HG02938 (cell line): ENCODE measurements at regions not wholly inside any gene's neighbourhood (a gene's known extent, or its start where the extent isn't known, plus 50 kb on each side); places are given as distances from the start of the nearest gene placed in this dataset.

ENCODE experiments used
- ATAC-seq: cut with Tn5 transposase; IDR thresholded peaks from one replicate; pipeline ENCODE4 v1.9.1; 2021; ENCODE audit warnings: mild to moderate bottlenecking, moderate library complexity; ENCODE audit not compliant: unreplicated experiment

DNA sequence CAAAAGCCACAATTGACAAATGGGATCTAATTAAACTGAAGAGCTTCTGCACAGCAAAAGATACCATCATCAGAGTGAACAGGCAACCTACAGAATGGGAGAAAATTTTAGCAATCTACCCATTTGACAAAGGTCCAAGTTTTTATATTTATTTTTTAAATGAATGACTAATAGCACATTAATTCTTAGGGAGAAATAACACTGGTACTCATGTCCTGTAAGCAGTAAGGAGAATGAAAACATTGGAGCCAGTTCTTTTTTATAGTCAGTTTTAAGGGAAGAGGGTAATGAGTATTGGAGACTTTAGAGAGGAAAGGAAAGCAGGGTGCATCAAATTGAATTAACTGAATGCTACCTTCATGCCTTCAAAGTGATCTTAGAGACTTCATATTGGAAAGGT lies 404.7 kb upstream of the TGFBR2 start:
- no peak for ATAC-seq

DNA sequence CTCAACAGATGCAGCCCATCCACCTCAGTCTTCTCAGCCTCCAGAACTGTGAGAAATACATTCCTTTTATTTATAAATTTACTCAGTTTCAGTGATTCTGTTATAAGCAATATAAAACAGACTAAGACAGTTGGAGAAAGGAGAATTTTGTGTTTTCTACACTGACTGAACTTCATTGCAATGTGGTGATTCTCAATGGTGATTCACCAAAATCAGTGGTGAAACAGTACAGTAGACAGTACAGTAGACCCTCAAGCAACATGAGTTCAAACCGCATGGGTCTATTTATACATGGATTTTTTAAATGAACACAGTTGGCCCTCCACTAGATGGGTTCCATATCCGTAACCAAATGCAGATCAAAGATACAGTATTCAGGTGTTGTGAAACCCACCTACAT lies 403.1 kb upstream of the TGFBR2 start:
- no peak for ATAC-seq

DNA sequence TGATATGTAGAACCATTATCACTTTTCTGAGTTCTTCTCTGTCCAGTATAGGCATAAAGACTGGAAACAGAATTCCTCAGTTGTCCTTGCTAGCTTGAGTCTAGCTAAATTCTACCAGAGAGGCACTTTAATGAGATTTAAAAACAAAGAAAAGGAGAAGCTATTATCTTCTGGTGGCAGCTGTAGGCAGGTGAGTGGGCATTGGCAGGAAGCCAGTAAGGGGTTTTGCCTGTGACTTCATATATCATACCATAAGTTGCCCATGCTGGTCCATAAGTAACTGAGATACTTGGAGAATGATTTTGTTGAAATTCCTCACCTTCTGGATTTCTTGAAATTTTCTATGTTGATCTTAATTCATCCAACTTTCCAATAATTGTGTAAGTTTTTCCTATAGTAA lies 402.3 kb upstream of the TGFBR2 start:
- no peak for ATAC-seq

DNA sequence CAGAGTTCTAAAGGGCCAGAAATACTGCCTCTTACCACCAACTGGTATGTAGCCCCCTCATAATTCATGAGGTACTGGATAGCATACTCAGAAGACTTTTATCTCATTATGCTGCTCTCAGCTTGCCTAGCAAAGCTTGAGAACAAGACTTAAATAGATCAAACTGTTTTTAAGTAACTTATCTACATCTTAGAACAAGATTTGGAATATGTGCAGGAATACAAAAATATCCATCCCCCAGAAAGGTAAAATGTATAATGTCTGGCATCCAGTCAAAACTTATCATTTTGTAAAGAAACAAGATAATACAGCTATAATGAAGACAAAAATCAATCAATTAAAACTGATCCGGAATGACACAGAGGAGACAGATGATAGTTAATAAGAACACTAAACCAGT lies 400.4 kb upstream of the TGFBR2 start:
- ATAC-seq: no peak

DNA sequence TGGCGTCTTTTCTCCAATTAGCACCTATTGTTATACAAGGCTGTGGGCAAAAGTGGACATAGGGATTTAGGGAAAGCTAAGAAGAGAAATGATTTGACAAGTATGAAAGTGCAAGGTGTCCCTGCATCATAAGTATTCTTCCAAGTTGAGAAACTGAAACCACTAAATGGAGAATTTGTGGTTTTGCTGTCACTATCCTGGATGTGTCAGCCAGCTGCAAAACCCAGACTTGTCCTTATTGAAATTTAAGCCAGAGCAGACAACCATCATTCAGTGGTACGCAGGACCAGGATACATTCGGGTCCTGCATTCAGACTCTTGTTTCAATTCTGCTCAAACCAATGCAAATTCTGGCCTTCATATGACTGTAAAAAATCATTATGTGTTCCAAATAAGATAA lies 384.8 kb upstream of the TGFBR2 start:
- no peak for ATAC-seq

DNA sequence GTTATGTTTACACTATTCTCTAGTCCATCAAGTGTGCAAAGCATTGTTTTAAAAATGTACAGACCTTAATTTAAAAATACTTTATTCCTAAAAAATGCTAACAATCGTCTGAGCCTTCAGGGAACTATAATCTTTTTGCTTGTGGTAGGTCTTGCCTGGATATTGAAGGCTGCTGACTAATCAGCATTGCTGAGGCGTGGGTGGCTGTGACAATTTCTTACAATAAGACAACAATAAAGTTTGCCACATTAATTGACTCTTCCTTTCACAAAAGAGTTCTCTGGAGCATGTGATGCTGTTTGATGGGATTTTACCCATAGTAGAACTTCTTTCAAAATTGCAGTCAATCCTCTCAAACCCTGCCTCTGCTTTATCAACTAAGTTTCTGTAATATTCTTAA lies 384.0 kb upstream of the TGFBR2 start:
- ATAC-seq: no peak

DNA sequence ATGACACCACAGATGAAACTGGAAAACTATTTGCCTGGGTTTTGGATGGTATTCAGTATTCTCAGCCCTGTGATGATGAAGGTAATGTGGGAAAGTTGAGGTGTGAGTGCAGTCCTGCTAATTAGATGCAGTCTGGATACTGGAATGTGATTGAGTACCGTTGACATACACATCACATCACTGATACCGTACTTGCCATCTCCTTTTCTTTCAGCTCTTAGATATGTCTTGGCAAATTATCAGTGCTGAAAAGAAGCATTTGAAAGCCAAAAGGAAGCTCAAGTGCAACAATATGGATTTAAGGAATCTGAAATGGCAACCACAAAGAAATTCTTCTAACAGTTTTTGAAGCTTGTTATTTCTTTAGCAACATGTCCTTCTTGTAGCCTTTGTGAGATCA lies 381.4 kb upstream of the TGFBR2 start:
- no peak for ATAC-seq

DNA sequence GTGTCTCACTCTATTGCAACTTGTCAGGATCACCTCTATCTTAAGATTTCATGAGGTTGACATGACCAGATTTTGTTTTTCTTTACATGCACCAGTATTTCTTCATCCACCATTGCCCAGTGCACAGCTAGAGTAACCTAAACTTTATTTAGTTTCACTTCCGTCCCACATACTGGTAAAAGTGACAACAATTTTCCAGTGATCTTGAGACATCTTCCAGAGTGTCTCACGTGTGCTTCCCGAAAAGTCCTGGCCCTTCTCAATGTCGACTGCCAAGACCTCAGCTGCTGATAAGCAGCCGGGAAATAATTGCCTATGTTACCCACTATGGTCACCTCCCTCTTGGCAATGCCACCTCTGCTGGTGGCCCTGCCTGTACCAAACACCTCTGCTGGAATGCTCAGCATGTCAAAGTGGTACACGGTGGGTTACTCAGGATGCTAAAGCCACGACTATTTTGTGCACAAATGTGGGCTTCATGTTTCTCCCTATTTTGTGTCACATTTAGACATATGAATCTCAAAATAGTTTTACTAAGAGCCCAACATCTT lies 379.7 kb upstream of the TGFBR2 start:
- ATAC-seq: no peak

DNA sequence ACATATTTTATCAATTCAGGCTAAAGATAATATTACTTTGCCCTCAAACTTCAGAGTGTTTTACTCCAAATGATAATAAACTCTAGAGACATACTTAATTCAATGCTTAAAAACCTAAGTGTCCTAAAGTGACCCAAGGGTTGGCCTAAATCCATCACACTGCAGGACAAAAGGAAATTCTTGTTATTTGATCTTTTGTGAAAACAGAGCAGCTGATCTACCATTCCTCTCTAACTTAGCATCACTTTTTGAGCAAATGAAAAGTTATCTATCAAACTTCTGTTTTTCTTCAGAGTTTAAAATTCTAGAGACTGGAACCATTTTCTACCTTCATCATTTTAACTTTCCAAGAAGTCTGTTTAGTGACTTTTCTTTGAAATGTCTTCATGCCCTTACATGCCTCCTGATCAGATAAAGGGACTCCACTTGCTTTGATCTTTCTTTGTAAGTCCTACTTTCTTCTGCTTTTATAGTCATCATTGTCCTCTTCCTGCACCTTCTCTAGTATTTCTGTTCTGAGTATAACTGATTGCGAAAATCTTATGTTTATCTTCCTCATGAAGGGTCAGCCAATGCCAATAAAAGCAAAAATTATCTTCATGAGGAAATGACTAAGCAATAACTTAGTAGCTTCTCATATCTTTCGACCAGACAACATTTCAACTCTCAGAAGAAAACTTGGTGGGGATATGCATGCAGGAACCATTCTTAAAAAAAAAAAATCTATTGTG lies 378.7 kb upstream of the TGFBR2 start:
- no peak for ATAC-seq

DNA sequence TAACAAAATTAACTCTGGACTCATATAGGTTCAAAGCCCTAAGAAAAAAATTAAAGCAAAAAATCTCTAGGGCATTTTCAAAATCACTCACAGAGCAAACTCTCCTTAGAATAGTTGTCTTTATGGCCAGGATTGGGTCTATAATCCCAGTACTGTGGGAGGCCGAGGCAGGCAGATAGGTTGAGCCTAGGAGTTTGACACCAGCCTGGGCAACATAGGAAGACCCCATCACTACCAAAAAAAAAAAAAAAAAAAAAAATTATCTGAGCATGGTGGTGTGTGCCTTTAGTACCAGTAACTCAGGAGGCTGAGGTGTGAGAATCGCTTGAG lies 378.1 kb upstream of the TGFBR2 start:
- no peak for ATAC-seq

DNA sequence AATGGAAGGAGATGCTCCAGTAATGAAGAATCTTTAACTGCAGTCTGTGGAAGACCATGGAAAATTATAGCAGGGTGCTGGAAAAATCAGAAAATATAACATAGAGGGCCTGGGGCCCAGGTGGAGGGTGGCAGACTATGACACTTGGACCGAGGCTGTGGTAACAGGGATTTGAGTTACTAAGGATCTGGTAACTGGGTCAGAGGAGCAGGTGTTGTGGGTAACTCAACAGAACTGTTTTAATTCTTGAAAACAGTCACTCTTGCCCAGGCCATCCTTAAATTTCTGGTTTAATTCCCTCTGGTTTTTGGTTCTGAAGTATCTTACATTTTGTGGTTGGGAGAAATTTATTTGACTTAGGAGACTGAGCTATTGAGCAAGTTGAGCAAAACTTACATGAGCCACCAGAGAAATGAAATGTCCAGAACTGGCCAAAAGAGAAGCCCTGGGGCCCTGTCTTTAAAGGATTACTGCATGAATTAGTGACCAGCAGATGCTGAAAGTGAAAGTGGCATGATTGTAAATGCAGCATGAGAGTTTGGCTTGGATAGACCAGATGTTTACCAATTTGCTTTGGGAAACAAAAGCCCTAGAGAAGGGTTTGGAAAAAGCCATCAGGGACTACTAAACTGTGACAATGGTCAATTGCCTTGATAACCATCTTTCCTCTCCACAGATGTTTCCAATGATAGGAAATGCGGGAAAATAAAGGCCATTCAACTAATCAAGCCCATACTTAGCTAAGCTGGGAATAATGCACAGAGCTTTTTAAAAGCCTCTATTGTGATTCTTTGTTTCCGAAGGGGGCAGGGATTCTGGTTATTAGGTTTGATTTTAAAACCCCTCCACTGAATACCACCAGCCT lies 374.9 kb upstream of the TGFBR2 start:
- ATAC-seq: no peak

DNA sequence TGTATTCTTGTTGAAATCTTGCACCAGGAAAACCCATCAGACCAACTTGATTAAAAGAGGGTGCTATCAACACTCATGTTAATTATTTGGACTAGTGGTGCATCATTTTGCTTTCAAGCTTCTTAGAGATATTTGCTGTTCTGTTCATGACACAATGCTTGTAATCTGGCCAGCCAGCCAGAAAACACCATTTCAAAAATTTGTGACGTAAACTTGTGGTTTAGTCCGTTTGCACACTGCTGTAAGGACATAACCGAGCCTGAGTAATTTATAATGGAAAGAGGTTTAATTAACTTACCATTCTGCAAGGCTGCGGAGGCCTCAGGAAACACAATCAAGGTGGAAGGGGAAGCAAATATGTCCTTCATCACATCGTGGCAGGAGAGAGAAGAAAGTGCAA lies 374.3 kb upstream of the TGFBR2 start:
- ATAC-seq: no peak

DNA sequence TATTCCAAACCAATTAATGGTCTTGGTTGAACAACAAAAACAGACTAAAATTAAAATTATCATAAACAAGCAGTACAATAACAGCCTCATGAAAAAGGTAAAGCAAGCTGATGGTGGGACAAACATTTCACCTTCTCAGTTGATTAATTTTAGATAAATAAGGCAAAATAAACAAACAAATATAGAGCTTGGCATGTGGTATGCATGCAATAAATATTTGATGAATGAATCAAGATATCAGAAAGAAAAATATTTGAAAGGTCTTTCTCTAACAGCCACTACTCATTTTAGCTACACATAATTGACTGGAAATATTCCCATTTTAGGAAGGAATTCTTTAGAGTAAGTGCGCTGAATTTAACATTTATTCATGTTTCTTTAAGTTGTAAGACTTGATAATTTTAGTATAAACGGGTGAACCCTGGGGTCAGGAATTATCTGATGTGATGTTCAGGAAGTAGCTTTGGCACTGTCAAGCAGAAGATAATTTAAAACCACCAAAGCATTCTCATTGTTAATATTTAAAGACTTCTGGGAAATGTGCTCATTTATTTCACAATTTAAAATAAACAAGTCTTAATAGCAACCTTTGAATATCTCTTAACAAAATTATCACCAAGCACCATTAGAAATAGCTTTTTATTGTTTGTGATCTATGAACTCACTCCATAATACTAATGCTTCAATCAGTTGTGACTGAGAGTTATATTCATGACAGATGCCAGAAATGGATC lies 372.3 kb upstream of the TGFBR2 start:
- no peak for ATAC-seq

DNA sequence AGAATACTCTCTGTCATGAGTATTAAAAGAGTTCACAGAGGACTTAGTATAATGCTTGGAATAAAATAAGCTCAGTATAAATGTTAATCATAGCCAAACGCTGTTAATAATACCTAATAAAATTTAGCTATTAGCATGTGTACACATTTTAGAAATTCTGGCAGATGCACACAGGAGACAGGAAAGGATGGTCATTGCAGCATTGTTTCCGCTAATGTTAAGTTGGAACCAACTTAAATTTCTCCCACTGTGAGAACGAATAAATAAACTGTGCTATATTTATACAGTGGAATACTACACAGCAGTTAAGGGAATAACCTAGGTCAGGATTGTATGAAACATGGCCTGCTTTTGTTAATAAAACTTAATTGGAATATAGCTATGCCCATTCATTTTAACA lies 370.4 kb upstream of the TGFBR2 start:
- no peak for ATAC-seq

DNA sequence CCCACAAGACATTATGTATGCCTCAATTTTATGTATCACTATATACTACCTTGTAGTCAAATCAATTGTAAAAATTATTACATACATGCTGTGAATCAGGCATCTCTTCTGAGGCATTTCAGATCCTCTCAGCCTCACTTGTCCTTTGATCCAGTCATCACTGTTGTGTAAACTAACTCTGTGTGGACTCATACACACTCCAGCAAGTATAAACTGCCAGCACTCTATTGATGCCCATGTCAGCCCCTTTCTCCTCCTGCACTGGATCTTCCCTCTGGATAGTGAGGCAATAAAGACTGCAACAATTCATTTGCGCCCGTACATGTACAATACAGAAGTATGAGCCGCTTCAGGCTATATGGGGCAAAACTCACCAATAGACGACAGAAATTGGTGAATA lies 364.7 kb upstream of the TGFBR2 start:
- ATAC-seq: no peak

DNA sequence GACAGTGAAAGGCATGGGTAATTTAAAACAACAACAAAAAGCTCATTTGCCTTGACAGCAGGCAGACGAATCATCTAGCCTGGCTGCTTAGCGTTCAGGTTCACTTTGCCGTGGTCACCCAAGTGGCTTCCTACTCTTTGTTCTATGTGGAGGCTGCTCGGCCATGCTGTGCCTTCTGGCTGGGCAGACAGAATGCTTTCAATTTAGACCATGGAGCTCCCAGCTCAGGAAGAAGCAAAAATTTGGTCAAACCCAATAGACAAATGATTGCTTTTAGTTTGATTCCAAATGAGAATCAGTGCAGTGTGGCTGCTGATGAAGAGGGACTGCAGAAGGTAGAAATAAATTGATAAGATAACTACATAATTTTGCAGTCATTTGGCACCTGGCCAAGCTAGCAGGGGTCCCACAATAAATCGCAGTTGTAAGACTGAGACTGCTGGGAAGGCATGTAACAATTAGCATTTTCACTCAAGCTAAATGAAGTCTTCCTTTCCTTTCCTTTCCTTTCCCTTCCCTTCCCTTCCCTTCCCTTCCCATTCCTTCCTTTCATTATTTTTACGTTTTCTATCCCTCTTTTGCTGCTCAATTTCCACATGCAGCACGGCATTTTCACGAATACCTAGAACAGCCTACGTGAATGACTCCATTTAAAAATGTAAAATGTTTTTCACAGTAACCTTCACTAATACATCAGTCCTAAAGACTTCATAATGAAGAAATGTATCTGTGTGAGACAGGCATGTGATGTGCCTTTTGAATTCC lies 360.4 kb upstream of the TGFBR2 start:
- ATAC-seq: no peak

DNA sequence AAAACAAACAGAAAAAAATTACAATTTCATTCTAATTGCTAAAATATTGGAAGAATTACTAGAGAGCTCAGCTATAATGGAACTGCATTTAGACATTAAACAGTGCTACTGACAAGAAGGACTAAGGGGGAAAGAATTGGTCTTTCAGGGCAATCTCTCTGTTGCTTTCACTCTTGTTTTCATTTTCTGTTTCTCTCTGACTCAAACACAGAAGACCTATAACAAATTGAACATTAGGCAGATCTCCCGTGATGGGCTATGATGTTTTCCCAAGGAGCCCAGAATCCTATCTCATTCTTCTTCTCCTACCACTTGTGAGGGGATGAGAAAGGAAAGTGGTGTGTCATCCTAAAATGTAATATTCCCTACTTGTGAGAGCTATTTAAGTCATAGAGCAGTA lies 358.0 kb upstream of the TGFBR2 start:
- peak; percentile 93 for ATAC-seq

DNA sequence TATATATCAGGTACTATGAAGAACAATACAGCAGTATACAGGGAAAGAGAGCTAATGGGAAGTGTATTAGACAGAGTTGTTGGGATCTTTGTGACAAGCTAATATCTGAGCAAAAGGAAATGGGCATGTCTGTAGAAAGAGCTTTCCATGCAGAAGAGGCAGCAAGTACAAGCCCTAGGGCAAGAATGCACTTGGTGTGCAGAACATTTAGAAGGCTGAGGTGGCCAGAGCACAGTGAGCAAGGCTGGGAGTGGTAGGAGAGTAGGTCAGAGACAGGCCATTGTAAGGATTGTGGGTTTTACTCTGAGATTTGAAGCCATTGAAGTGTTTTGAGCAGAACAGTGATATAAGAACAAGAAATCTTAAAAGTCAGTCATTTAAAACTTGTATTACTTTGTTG lies 353.9 kb upstream of the TGFBR2 start:
- ATAC-seq: no peak

DNA sequence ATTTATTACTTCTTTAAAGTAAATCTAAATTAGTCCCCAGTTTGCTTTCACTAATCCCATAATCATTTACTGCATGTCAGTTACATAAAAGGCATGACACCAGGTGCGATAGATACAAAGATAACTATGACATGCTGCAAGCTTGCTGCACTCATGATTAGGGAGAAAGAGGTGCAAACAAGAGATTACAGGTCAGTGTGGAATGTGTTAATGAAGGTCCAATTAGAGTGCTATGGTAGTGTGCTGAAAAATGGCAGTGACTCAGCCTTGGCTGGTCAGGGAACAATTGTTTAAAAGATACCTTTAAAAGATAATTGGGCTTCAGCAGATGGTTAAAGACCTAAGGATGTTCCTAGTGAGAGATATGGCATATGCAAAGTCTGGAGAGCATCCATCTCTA lies 352.6 kb upstream of the TGFBR2 start:
- no peak for ATAC-seq

DNA sequence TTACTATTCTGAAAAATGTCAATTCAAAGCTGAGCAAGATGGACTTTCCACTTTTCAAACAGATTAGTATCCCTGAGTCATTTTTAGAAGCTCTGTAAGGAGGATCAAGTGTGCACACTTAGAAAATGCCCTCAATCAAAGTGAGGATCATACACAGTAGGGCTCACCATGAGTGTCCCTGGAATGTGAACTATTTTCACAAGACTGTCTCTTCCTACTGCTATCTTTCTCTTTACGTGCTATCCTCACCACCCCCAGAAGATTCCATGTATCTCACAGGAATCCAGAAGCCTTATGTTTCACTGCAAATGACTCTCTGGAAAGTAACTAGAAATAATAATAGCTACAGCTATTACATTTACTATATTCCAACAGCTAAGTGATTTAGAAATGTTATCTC lies 349.9 kb upstream of the TGFBR2 start:
- ATAC-seq: no peak
